ENCODE measurements at regions not wholly inside any gene's neighbourhood (a gene's known extent, or its start where the extent isn't known, plus 50 kb on each side); places are given as distances from the start of the nearest gene placed in this dataset.

DNA sequence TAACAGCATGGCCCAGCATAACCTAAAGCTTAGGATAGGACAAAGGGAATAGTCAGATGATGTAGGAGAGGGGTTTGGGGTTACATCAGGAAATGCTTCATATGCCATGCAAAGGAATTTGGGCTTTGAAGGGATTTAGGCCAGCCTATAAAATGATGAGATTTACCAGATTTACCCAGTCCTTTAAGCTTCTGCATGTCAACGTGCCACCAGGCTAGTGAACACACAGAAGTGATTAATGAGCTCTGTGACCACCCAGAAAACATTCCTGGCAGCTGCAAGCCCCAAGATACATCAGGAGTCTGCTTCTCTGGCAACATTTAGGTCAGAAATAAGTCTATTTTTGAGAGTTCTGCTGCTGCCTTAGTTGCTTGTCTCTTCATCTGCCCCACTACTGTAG lies 118.3 kb downstream of the LRIG3 start:
- DNase-seq (no peak), ATAC-seq (no peak)
- Mint-ChIP-seq H3K27me3 (ENCODE audit: low read depth) (no peaks in the 10 kb centered on the region), H3K36me3 (ENCODE audit: insufficient read depth) (no peaks in the 10 kb centered on the region), H3K9me3 (peaks cover 10% of the 10 kb centered on the region), H3K4me1 (ENCODE audit: low read depth) (no peaks in the 10 kb centered on the region), H3K4me3 (no peak overlapping the region)

DNA sequence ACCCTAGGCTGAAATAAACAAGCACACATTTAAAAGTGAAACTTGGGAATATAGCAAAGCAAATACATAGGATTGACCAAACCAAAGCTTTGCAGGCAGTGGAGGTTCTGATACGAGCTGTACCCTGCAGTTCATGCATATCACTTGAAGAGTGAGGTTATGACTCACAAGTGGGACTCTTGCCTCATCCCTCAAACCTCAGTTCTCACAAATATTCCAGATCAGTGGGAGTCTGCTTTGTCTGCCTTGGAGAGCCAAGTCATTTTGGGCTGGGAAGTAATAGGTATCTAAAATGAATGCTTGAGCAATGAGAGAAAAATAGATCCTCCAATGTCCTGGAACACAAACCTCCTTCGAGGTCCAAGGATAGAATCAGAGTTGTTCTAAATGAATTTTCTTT lies 116.4 kb downstream of the LRIG3 start:
- Mint-ChIP-seq H3K9me3 (peaks cover 4% of the 10 kb centered on the region), H3K4me1 (ENCODE audit: low read depth) (no peaks in the 10 kb centered on the region), H3K4me3 (no peak overlapping the region), H3K36me3 (ENCODE audit: insufficient read depth) (no peaks in the 10 kb centered on the region), H3K27me3 (ENCODE audit: low read depth) (no peaks in the 10 kb centered on the region)
- DNase-seq: no peak
- no peak for ATAC-seq

DNA sequence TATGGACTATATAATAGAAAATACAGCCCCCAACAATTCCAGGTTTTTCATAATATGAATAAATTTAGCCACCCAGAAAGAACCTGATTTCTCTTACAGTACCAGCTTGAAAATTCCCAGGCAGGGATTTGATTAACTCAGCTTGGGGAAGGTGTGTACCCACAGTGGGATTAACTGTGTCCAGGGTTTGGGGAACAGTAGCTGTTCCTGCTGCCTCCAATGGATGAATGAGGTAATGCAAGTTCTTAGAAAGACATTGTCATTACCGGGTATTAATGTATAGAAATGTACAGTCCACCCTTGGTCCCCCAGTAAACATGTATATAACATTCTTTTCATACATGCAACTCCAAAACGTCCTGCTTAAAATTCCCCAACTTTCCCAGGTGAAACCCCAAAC lies 115.6 kb downstream of the LRIG3 start:
- no peaks in the 10 kb centered on the region for H3K4me1 Mint-ChIP-seq (ENCODE audit: low read depth)
- H3K4me3 Mint-ChIP-seq: no peak overlapping the region
- ATAC-seq (no peak), DNase-seq (no peak)
- H3K36me3 Mint-ChIP-seq (ENCODE audit: insufficient read depth): no peaks in the 10 kb centered on the region
- H3K27me3 Mint-ChIP-seq (ENCODE audit: low read depth): no peaks in the 10 kb centered on the region
- H3K9me3 Mint-ChIP-seq: peaks cover 3% of the 10 kb centered on the region

DNA sequence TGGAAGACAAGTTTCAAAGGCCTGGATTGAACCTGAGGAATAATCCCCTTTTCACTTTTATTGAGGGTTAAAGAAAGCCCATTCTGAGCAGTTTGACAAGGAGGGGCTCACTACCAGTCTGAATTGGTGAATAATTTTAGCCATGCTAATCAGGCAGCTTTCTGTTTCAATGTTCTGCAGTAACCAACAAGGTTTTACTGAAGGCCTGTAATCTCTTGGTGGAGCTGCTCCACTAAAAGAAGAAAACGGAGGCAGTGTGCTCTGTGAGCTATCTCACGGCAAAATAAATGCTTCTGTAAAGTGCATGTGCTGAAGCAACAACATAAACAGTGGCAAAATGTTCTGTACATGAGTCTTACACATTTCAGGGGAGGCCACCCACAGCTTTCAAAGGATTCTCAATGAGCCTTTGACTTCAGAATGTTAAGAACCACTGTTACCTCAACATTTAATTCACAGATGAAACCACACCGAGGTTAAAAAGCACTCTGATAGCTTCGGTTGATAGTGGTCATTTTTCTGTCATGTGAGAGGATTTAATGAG lies 111.2 kb downstream of the LRIG3 start:
- H3K27me3 Mint-ChIP-seq (ENCODE audit: low read depth): no peaks in the 10 kb centered on the region
- no peaks in the 10 kb centered on the region for H3K9me3 Mint-ChIP-seq
- H3K36me3 Mint-ChIP-seq (ENCODE audit: insufficient read depth): no peaks in the 10 kb centered on the region
- H3K4me3 Mint-ChIP-seq: no peak overlapping the region
- no peak for ATAC-seq
- H3K4me1 Mint-ChIP-seq (ENCODE audit: low read depth): no peaks in the 10 kb centered on the region
- no peak for DNase-seq

DNA sequence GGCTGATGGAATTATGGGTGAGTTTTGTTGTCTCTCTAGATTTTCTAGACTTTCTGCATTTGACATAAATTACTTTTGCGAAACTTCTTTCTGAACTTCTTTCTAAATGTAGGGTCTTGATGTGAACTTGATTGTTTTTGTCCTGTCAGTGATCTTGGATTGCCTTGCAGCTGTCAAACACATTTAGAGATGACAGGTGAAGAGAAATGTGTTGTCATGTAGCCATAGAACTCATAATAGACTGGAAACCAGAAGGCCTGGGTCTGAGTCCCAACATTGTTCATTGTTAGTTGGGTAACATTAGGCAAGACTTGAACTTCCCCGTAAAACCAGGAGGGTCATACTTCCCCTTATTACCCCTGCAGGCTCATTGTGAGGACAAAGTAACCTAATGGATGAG lies 109.0 kb downstream of the LRIG3 start:
- Mint-ChIP-seq H3K4me3 (no peak overlapping the region), H3K36me3 (ENCODE audit: insufficient read depth) (no peaks in the 10 kb centered on the region), H3K27me3 (ENCODE audit: low read depth) (no peaks in the 10 kb centered on the region), H3K9me3 (no peaks in the 10 kb centered on the region), H3K4me1 (ENCODE audit: low read depth) (no peaks in the 10 kb centered on the region)
- no peak for ATAC-seq
- no peak for DNase-seq

DNA sequence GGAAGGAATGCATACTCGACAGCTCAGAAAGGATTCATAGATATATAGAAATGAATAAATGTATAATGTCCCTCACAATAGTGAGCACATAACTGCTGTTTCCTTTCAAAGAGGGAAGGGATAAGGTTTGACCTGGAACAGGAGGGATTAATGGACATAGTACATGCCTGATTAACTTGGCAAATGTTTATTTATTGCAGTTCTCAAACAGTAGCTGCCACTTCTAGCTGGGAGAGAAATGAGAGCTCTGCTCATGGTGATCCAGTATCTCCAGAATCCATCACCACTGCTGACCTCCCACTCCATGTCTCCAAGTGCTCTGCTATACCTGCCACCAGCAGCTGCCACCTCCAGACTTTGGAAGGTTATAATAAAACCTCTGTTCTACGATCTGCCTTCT lies 108.1 kb downstream of the LRIG3 start:
- Mint-ChIP-seq H3K36me3 (ENCODE audit: insufficient read depth) (no peaks in the 10 kb centered on the region), H3K4me3 (no peak overlapping the region)

DNA sequence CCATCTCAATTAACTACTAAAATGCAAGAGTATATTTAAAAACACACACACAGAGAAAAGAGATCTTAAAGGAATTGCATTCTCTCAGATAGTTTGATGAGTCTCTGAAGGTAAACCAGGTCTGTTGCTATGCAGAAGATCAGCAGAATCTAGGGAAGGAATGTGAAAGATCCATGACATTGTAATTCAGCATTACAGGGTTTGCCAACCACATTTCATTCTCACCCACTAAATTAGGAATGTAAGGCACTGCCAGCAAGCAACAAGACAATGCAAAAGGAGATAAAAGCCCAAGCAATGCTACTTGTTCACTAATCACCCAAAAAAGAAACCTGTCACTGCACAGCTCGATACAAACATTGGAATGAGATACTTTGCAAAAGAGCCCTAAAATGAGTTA lies 106.3 kb downstream of the LRIG3 start:
- no peak overlapping the region for H3K4me3 Mint-ChIP-seq

More for the DNA sequence above, 108.1 kb downstream of the LRIG3 start:
- no peaks in the 10 kb centered on the region for H3K27me3 Mint-ChIP-seq (ENCODE audit: low read depth)
- ATAC-seq (no peak), DNase-seq (no peak)
- no peaks in the 10 kb centered on the region for H3K4me1 Mint-ChIP-seq (ENCODE audit: low read depth)
- no peaks in the 10 kb centered on the region for H3K9me3 Mint-ChIP-seq

DNA sequence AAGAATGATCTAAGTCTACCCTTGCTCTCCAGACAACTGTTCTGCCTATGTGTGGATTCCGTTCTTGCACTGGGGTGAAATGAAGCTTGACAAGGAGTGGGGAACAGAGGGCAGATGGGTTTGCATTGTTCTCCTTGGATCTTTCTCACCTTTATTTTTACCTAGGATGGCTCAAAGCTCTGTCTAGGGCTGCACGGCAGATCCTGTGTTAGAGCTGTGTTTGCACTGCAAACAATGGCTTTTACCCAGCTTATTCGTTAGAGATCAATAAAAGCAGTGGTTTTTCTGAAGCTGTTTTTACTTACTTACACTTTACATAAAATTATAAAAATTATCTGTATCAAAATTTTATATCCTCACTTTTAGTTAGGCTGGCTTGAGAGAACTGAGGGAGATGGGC lies 105.1 kb downstream of the LRIG3 start:
- DNase-seq: no peak
- ATAC-seq: no peak

More for the DNA sequence above, 106.3 kb downstream of the LRIG3 start:
- ATAC-seq (no peak), DNase-seq (no peak)
- H3K27me3 Mint-ChIP-seq (ENCODE audit: low read depth): no peaks in the 10 kb centered on the region
- H3K4me1 Mint-ChIP-seq (ENCODE audit: low read depth): no peaks in the 10 kb centered on the region
- no peaks in the 10 kb centered on the region for H3K9me3 Mint-ChIP-seq
- no peaks in the 10 kb centered on the region for H3K36me3 Mint-ChIP-seq (ENCODE audit: insufficient read depth)

DNA sequence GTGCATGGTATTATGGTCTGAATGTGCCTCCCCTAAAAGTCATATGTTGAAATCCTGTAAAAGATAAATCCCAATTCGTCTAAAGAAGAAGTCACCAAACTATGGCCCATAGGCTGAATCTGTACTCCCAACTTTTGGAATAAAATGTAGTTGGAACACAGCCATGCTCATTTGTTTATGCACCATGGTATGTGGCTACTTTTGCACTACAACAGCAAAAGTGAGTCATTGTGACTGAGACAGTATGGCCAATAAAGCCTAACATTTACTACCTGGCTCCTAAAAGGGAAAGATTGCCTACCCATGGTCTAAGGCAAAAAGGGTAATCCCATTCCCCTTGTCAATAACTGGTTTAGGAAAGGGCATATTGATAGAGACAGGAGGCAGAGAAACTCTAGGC lies 101.8 kb downstream of the LRIG3 start:
- ATAC-seq: no peak
- H3K36me3 Mint-ChIP-seq (ENCODE audit: insufficient read depth): no peaks in the 10 kb centered on the region
- peaks cover 8% of the 10 kb centered on the region for H3K9me3 Mint-ChIP-seq
- H3K4me3 Mint-ChIP-seq: no peak overlapping the region
- DNase-seq: no peak
- no peaks in the 10 kb centered on the region for H3K4me1 Mint-ChIP-seq (ENCODE audit: low read depth)
- H3K27me3 Mint-ChIP-seq (ENCODE audit: low read depth): no peaks in the 10 kb centered on the region

More for the DNA sequence above, 105.1 kb downstream of the LRIG3 start:
- Mint-ChIP-seq H3K9me3 (no peaks in the 10 kb centered on the region), H3K27me3 (ENCODE audit: low read depth) (no peaks in the 10 kb centered on the region), H3K4me1 (ENCODE audit: low read depth) (no peaks in the 10 kb centered on the region), H3K4me3 (no peak overlapping the region), H3K36me3 (ENCODE audit: insufficient read depth) (no peaks in the 10 kb centered on the region)

DNA sequence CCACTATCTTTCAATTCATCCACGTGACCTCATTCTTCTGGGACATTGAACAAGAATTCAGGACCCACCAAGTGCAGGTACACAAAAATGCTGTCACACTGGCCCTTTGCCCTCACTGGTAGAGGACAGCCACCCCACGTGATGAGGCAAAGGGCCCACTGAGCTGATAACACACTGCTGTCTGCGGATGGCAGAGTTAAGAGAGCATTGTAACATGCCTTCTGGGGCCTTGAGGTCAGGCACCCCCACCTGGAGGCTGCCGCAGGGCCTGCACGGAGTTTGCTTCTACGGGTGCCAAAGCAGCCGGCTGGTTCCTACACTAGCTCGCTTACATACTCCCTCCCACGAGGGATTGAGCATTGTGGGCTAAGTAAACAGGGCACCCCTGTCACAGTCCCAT lies 101.0 kb downstream of the LRIG3 start:
- Mint-ChIP-seq H3K36me3 (ENCODE audit: insufficient read depth) (no peaks in the 10 kb centered on the region), H3K27me3 (ENCODE audit: low read depth) (no peaks in the 10 kb centered on the region), H3K4me3 (no peak overlapping the region), H3K9me3 (peaks cover 8% of the 10 kb centered on the region), H3K4me1 (ENCODE audit: low read depth) (no peaks in the 10 kb centered on the region)
- ATAC-seq (no peak), DNase-seq (no peak)

DNA sequence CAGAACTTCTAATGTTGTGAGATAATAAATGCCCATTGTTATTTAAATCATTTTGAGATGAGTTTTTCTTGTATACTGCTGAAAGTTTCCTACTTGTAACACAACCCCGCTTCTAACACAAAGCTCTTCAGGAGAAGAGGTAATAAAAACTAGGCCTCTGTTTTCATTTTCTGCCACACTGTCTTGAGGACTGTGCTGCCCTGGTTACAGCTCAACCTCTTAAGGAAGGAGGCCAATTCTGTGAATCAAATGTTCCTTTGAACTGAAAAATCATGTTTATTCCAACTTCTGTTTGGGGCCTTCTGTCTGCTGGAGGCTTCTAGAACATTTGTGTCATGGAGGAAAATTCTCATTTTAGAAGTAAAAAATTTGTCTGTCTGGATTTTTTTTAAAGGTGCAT lies 100.3 kb downstream of the LRIG3 start:
- no peaks in the 10 kb centered on the region for H3K36me3 Mint-ChIP-seq (ENCODE audit: insufficient read depth)
- DNase-seq (no peak), ATAC-seq (no peak)
- H3K4me1 Mint-ChIP-seq (ENCODE audit: low read depth): no peaks in the 10 kb centered on the region
- H3K9me3 Mint-ChIP-seq: peaks cover 8% of the 10 kb centered on the region
- H3K4me3 Mint-ChIP-seq: no peak overlapping the region
- H3K27me3 Mint-ChIP-seq (ENCODE audit: low read depth): no peaks in the 10 kb centered on the region

Data from activated T-cell treated with anti-CD3 and anti-CD28 coated beads, Interleukin-2, amount 50 U/mL, for 4 hours (primary cell).